HG03521 (cell line): ENCODE measurements at regions not wholly inside any gene's neighbourhood (a gene's known extent, or its start where the extent isn't known, plus 50 kb on each side); places are given as distances from the start of the nearest gene placed in this dataset.
"Not testable (repeated sequence)": the region's sequence is repeated elsewhere in the genome, so short reads cannot be mapped to it uniquely, and the experiment has no call there.

Experiments used
- ATAC-seq: cut with Tn5 transposase; IDR thresholded peaks from one replicate; pipeline ENCODE4 v1.9.1; 2021; ENCODE audit warnings: mild to moderate bottlenecking, moderate library complexity; ENCODE audit not compliant: unreplicated experiment

DNA sequence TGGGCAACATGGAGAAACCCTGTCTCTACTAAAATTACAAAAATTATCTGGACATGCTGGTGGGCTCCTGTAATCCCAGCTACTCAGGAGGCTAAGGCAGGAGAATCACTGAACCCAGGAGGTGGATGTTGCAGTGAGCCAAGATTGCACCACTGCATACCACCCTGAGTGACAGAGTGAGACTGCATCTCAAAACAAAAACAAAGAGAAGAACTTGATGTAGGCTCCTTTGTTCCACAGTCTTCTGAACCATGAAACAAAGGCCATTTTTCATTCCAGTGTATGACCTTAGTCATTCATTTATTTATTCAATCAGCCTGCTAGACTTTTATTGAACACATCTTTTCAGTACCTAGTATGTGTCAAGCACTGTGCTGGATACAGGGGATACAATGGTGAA is 369.6 kb downstream of the FAT3 start:
- ATAC-seq: no peak

DNA sequence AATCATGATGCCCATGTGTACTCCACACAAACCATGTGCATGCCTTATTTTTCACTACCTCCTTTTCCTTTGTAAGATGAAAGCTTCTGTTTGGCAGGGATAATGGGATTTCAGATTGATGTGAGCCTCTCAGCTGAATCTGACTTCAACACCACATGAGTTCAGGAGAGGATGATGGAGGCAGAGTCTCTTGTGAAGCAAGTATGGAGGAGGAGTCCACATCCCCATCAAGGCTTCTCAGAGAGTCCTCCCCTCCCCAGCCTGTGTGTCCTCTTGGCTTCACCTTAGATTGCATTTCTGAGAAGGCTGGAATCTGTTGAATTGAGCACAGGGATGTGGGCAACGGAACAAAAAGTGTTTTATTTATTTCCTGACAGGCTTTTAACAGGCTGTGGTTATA is 370.4 kb downstream of the FAT3 start:
- ATAC-seq: no peak

DNA sequence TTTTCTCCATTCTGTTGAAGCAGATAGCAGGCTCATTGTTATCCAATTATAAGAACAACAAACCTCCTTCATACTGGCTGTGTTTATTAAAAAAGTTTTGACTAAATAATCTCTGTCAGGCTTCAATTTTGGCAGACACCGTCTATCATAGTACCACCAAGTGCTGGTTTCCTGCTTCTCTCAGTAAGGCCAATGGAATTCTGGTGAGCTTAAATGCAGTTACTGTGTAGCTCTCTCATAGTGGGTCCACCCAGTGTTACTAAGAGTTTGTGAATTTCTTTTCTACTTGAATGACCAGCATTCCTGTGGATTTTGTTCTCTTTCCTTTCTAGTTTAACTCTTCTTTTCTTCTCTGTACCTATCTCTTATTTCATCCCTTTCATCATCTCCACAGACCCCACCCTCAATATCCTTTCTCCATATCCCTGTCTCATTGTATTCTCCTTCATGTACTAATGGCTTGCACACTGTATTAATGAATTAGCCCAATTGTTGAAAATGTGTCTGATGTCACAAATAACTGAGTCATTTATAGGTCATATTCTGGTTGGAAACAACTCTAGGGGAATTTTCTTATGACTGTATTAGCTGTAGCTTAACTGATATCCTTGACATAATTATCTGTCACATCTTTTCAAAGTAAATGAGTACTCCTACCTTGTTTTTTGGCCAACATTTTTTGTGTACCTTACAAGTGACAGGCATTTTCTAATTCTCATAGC is 372.1 kb downstream of the FAT3 start:
- ATAC-seq: no peak

DNA sequence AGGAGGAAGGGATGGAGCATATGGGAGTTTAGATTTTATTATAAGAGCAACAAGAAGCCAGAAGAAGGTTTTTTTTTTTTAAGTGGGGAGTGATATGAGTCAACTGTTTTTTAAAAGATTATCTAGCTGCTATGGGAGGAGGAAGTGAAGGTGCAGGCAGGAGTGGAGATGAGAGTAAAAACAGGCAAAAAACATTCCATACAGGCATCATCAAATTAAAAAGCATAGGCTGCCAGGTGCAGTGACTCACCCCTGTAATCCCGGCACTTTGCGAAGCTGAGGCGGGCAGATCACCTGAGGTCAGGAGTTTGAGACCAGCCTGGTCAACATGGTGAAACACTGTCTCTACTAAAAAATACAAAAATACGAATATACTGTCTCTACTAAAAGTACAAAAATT is 368.4 kb upstream of the MTNR1B start:
- ATAC-seq: no peak

DNA sequence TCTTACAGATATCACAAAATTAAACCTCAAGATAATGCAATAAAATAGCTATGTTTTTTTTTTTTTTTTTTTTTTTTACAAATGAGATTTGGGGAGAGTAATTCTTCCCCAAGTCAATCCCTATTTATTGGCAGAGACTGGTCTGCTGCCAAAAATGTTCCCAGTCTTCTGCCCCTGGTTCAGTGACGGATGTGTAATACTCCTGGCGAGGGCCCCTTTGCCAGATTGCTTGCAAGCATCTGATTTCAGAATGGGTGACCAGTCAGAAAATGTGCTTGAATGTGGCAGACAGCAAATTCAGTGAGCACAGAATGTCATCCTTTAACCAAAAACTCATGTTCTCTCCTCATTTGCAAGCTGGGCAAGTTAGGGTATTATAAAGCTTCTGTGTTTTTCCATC is 363.8 kb upstream of the MTNR1B start:
- no peak for ATAC-seq

DNA sequence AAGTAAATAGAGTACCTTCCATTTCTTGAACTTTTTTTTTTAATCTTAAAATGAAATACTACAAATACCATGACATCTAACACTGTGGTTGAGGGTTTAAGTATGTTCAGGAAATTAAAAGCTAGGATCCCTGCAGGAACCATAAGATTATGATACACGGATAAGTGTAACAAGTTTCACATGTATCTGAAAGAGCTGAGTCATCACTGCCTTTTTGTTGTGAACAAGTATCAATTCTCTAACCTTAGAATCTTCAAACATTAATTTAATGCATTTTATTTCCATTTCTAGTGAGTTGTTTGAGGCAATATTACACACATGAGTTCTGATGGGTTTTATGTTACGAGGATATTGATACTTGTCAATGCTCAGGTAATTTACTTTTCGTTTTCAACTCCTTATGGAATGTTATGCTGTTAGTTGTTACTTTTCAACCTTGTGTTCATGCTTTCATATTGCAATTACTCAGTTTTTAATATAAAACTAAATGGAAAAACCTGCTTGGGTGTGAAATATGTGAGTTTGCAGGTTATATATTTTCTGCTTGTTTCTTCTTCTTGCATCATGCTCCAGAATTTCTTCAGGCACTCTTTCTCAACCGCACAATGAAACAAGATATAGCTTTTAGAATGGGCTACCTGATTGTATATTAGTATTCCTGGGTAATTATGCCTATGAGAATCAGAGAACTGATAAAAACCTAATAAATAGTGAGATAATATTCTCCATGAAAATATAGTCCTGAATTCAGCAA is 361.3 kb upstream of the MTNR1B start:
- ATAC-seq: no peak

DNA sequence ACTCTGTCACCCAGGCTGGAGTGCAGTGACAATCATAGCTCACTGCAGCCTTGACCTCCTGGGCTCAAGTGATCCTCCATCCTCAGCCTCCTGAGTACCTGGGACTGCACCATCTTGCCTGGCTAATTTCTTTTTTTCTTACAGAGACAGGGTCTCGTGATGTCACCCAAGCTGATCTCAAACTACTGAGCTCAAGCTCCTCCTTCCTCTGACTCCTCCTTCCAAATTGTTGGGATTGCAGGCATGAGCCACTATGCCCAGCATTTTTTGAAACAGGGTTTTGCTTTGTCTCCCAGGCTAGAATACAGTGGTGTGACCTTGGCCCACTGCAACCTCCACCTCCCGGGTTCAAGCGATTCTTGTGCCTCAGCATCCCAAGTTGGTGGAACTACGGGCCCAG is 358.3 kb upstream of the MTNR1B start:
- ATAC-seq: no peak

DNA sequence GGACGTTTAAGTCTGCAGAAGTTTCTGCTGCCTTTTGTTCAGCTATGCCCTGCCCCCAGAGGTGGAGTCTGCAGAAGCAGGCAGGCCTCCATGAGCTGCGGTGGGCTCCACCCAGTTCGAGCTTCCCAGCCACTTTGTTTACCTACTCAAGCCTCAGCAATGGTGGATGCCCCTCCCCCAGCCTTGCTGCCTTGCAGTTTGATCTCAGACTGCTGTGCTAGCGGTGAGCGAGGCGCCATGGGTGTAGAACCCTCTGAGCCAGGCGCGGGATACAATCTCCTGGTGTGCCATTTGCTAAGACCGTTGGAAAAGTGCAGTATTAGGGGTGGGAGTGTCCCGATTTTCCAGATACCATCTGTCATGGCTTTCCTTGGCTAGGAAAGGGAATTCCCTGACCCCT is 351.4 kb upstream of the MTNR1B start:
- ATAC-seq: not testable (repeated sequence)

DNA sequence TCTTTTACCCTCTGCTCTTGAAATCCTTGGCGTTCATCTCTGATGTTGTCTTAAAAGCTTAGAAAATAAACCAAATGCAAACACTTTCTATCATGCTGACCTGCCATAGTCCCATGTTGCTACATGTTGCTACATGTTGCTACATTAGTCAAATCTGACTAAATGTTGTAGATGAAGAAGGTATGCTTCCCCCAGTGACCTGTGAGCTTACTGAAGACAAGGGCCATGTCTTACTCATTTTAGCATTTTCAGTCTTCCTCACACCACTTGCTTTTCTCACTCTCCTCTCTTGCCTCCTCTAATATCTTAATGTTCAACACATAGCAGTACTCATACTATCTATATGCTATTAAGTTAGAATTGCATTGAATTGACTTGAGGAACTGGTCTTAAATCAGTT is 346.4 kb upstream of the MTNR1B start:
- no peak for ATAC-seq

DNA sequence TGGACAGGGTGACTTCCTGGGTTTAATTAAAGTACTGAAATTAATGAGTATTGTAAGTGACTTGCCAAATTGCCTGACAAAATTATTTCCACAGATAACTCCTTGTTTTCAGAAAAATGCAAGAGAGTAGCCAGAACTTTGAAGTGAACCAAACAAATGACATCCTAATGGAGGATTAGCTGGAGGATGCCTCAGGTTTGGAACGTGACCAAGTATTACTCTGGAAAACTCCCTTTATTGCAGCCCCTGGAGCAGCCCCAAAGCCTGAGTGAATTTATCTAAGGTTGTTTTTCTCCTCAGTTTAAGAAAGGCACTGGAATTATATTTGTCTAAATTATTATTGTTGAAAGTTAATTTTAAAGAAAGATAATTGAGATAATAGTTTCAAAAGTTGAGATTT is 343.6 kb upstream of the MTNR1B start:
- ATAC-seq: no peak

DNA sequence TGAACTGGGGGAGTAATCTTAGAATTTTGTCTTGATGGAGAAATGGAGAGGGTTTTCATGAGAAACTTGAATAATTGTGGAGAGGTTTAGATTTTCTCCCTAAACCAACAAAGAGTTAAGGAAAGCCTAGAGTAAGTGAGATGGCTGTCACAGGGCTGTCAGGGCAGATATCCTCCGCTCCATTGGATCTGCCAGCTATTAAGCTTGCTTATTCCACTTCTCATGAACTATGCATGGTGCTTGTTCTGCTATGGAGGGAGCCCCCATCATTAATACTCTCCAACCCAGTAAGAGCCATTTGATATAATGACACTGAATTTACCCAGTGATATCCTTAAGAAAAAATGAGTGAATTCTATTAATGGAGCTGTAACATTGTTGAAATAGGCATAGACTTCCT is 342.8 kb upstream of the MTNR1B start:
- ATAC-seq: no peak

DNA sequence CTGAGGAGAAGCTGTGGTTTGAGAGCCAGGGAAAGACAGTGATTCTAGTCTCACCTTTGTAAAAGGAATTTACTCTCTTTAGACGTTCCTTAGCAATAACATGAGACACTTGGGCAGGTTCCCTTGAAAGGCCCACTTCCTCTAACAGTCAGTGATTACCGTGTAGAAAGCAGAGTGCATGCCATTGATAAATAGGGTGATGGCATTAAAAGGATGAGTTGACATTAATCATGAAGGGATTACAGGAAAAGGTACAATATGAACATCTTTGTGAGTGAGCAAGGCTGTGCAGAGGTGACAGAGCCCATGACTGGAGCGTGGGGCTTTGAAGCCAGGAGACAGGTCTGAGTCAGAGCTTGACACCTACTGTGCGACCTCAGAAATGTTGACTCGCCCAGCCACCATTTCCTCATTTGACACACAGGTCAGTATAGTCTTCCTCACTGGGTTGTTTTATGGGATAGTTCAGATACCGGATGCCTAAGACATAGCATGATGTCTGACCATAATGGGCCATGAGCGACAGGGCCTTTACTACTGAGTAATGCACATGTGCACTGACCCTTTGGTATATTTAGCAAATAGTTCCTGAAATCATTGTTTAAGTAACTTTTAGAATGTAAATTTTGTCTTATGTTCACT is 341.7 kb upstream of the MTNR1B start:
- ATAC-seq: no peak

DNA sequence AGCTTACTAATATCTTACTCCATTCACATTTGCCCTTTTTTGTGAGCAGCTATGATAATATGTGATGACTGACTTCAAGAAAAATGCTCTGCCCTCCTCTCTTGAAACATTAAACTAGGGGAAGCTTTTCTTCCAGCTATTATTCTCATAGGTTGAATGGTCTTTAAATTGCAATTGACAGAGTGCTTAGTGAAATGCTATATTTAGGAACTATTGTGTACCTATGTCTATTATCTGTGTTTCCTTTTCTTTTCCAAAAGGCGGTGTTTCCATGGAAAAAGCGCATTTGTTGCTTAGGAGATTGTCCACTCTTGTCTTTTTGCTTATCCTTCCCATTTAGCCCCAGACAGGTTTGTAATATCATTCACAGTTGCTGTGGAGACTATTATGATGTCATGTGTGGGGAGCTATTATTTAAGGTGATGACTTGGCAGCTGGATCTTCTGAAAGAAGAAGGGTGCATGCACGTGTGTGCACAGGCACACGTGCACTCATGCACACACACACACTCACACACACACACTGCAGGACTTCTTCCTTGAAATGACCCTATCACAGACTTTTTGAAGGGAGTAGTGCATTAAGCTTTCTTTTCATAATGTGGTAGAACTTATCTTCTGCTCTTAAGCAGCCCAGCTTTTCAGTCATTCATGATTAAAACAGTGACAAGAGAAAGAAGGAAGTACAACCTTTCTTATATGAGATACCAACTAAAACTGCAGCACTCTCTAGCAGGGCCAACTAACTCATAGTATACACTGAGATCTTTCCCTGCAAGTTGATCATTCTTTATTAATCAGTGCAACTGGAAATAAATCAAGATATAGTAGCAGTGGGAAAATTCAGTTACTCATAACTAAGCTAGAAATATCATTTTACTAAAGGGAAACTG is 340.8 kb upstream of the MTNR1B start:
- ATAC-seq: no peak

DNA sequence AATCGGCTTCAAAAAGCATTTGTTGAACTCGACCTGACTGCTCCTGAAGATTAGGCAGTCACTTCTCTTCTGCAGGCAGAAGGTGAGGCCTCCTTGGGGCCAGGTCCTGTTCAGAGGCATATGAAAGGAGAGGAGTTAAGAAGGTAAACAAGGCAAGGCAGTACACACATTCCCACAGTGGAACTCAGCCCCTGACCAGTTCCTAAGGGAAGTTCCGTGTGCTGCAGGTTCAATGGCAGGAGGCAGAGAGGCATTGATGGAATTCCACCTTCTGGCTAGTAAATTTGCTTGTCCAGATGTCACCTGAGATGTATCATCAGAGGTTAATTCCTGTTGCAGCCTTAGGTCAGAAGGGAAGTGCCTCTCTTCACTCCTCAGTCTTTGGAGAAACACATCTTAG is 337.0 kb upstream of the MTNR1B start:
- no peak for ATAC-seq

DNA sequence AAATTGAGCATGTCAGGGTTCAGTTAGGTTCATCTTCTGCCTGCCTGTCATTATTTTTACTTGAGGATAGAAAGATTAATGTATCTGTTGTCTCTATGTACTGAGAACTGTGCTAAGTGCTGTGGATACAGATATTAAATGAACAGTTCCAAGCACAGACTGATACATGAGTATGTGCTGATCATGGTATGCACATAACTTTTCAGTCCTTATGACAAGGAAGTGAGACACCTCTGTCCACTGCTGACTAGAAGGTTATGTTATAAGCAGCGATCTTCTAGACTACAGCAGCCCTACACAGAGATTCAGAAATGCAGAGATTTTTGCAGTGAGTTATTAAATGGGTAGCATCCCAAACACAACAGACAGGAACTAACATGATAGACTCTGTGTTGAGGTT is 335.6 kb upstream of the MTNR1B start:
- no peak for ATAC-seq

DNA sequence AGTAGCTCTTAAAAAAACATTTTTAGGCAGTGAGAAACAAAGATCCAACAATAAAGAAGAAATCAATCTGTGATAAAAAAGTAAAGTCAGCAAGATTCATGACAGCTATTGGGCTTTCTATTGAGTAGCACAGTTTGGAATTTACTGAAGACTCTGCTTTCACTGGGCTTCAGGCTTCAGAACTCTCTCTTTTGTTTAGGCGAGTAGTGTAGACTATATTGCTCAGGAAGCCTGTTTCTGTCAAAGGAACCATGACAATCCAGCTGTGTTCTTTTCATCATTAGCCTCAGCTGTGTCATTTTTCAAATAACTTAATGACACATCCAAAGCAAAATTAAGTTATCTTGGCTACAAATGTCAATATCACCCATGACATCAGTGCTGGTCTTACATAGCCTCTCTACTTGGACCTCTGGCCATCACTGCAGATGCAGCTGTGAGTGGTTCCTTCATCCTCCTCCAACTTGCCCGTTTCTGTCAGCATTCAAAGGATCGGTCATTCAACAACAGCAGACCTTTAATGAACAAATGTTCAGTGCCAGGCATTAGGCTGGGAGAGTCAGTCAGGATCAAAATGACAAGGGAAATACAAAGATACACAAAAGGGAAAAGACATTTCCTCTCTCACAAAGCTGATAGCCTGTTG is 332.8 kb upstream of the MTNR1B start:
- ATAC-seq: no peak

DNA sequence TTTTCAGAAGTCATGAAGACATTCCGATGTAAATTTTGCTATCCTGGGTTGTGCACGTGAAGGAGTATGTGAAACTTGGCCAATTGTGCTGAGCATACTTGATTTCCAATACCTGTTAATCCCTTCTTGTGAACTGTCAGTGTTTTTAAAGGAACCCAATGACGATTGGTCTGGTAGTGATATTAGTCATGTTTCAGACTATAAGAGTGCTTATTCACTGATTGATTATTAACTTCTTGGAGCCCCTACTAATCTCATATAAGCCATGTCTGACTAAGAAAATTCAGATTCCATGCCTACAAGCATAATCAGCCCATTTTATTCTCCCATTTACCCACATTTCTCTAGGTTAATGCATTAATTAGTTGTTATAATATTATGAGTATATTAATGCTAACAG is 330.8 kb upstream of the MTNR1B start:
- no peak for ATAC-seq

DNA sequence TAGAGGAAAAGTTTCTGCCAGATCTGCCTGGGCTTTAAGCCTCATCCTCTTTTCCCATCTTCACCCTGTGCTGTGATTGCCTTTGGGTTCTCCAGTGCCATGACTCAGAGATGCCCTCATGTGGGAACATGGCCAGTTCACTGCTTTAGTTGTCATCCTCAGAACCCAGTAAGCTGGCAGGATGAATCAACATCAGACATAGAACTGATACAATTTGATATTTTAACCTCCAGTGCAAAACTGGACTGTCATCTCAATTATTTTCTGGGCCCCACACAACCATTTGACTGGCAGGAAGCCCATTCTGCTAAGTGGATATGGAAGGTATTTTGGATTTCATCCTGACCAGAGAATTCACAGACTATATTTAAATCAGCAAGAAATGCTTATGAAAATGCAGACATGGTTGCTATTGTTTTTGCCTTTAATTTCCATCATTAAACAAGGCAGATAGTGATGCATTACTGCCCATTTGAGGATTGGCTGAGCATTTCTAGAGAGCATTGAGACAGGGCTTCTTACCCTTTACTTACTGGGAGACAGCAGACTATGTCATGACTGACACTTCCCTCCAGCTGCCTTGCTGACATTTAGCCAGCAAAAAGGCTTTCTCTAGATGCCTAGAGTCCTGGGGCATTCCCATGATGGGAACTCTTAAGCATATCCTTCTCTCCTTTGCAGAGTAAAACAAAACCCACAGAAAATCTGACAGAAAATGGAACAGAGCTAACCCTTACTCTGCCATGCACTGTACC is 327.1 kb upstream of the MTNR1B start:
- no peak for ATAC-seq

DNA sequence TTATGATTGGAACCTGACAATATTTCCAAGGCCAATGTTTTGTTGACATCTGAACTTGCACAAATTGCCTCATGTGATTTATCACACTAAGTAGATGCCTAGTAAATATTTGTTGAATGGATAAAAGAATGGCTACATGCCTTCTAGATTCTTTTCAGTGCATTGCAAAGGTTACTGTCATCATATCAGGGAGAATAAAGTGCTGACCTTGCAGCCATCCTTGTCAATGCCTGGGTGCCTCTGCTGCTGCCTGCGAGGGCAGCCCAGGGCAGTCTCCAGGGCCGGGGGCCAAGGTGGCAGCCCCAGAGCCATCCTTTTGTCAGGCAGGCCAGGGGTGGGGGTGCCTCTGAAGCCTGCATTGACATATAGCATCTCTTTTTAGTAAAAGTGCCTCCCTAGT is 325.6 kb upstream of the MTNR1B start:
- ATAC-seq: no peak
